Activated CD8-positive, alpha-beta memory T cell treated with anti-CD3 and anti-CD28 coated beads for 48 hours (primary cell): ENCODE measurements at regions not wholly inside any gene's neighbourhood (a gene's known extent, or its start where the extent isn't known, plus 50 kb on each side); places are given as distances from the start of the nearest gene placed in this dataset.
A peak's percentile ranks its signal among the peaks of the same experiment; 100 is the strongest.

ENCODE experiments used
- DNase-seq, 3 experiments: peaks; one replicate each; pipeline ENCODE4 v3.0.0-alpha.2; 2020; ENCODE audit warnings: low read depth in 2 of 3, low spot score in 2 of 3

DNA sequence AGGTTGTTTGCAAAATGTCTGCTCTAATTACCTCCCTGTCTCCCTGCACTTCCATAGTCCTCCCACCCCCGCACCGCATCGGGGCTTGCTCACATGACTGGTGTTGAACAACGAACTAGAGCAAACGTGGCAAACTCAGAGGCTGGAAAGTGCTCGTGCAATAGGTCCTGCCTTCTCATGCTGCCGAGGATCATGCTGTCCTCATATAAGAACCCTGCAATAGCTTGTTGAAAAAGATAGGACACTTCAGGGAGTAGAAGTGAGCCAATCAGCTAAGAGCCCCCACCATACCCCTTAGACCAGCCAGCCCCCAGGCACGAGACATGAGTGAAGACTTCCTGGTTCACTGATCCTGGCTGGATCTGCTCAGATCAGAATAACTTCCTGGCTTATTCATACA, 219.2 kb downstream of the C6orf118 start:
- DNase-seq = no peak

DNA sequence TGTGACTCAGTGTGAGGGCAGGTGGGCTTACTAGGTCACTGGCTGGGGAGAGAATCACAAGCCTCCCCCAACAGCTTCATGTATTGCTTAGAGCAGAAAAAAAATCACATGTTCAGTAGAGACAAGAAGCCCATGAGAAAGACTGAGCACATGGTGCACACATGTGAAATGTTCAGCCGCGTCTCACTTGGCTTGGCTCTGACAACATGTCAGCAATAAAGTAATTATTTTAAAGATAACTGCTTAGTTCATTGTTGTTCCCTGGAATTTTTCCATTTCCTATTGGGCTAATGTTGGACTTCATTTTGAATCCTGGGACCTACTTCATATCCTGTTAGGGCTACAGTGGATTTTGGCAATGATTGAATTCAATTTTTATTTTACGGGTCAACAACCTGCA, 222.6 kb downstream of the C6orf118 start:
- DNase-seq = no peak

DNA sequence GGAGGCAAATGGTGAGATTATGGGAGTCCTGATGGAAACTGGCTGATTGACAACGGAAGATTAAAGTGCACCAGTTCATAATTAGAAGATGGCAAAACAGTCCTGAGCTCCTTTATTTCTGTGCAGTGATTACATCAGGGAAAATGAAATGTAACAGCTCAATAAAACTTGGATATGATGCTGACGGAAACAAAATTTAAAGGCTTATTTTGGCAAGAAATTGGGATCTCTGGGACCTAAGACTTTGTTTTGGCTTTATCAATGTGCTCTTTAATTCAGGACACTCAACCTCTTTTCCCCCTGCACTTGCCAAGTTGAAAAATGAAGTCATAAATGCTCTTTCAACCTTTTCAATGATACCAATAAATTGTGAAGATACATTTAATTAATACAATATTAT, 226.8 kb downstream of the C6orf118 start:
- DNase-seq = no peak

DNA sequence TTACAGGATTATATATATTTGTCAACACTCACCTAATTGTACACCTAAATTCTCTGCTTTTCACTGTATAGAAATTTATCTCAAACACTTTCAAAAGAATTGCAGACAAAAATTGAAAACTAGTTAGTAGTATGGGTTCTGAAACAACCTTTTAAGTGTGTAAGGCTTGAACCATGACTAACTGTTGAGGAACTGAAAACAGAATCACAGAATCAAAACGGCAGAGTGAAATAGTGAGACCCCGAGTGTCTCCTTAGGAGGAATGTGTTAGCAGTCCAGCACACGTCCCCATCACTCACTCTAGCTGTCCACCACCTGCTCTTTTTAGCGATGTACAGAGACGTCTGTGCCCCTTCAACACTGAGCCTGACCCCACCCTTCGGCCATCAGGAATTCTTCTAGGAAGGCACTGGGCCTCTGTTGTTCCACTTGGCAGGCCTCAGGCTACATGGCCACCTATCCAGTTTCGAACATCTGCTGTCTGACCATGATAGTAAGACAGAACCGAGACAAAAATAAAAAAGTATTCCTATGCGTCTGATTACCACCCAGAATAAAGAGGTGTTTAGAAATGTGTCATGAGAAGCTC, 227.4 kb downstream of the C6orf118 start:
- DNase-seq = no peak

DNA sequence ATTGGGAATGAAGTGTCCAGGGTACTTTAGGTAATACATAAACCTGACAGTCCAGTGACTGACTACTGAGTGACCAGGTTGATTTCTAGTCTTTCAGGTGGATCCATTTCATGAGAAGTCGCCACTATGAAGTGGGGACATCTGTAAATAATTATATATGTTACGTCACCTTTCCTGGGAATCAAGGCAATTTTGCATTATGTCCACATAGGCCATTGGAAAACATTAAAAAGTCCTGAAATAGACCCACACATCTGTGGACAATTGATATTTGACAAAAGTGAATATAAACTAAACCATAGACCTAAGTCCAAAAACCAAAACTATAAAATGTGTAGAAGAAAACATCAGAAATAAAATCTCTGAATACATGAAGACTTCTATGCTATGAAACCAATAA, 231.5 kb downstream of the C6orf118 start:
- no peak for DNase-seq

DNA sequence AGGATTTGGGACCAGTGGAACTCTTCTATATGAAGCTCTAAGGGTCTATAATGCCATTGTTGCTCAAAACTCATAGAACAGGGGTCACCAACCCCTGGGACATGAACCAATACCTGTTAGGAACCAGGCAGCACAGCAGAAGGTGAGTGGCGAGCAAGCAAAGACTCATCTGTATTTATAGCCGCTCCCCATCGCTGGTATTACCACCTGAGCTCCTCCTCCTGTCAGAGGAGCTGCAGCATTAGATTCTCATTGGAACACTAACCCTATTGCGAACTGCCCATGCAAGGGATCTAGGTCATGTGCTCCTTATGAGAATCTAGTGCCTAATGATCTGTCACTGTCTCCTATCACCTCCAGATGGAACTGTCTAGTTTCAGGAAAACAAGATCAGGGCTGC, 237.5 kb downstream of the C6orf118 start:
- no peak for DNase-seq

DNA sequence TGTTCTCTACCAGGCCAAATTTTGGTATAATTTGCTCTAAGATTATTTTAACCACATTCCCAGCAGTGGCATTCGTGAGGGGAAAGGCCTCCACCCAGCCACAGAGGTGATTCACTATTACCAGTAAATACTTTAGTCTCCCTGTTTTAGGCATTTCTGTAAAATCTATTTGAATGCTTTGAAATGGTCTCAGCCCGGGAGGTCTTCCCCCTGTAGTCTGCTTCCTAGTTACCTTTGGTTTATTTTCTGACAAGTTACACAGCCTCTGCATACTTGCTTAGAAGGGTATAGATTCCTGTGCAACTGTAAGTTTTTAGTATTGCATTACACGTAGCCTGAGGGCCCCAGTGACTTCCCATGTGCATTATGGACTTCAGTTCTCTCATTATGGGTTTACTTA, 248.7 kb downstream of the C6orf118 start:
- DNase-seq = no peak

DNA sequence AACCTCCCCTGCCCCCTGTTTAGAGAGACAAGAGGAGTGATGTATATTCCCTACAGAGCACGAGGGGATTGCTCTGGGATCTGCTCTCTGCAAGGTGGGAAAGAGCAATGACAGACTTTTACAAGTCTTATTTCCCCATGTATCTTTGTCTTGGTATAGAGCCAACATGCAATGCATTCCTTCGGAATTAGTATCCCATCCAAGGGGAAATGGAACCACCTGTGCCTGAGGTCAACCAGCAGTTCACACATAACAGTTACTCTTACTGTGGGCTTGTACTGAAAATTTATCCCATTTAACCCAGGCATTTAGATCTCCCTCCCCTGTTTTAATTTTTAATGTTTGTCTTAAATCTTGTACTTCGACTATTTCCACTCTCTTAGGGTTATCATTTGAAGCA, 250.4 kb downstream of the C6orf118 start:
- DNase-seq = no peak

DNA sequence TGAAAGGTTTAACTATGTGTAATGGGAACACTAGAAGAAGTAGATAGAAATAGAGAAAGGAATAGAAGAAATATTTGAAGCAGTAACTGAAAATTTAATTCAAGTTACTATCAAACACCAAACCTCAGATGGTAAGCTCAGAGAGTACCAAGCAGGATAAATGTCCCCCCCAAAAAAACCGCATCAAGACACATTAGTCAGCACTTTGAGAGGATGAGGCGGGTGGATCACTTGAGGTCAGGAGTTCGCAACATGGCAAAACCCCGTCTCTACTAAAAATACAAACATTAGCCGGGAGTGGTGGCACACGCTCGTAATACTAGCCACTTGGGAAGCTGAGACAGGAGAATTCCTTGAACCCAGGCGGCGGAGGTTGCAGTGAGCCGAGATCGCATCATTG, 253.1 kb downstream of the C6orf118 start:
- no peak for DNase-seq

DNA sequence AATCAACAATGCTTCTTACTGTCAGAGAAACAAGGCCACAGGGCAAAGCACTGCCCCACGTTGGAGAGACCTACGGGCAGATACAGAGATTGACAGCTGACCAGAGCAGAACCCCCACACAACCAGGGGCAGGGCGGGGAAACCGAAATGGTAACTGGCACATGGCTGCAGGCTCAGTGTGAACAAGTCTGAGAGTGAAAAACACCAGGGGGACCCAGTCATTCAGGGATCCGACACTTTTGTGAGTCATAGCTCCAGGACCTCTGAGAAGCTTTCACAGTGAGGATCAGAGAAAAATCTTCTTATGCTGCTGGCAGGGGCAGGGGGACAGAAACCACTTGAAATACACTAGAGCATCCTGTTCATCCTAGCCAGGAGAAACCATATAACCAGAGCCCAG, 254.2 kb downstream of the C6orf118 start:
- DNase-seq = no peak

DNA sequence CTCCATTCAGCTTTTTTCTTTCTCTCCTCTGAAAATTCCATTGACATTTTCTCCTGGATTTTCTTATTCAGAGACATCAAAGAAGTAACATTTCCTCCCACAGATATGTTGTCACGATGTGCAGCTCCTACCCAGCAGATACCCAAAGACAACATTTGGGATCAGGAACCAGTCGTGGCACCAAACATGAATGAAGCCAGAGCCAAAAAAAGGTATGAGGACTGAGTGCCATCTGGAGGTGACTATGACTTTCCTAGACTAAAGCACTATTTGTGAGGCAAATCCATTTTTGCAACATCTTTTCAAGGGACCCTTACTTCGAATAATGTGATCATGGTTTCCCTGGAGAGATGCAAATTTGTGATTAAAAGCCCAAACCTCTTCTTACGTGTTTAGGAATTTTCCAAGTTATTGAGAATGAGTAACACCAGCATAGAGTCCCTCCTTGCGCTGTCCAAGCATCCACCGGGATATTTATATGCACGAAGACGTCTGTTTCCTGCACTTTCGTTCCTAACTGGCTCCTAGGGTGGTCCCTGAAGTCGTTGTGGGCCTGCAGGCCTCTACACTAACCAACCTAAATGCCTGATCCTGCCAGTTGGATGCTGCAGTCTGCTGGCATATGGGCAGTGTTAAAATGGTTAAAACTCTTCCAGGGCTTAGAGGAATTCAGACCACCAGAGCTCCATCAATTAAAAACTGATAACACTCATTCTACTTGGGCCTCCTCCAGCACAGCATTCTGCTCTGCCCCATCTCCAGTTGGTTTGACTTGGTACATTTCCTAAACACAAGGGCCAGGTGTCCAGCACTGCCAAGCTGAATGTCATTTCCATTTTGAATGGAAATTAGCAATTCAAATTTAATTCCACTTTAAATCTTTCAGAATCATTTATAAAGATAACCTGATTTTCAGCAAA, 256.6 kb downstream of the C6orf118 start:
- DNase-seq = no peak

DNA sequence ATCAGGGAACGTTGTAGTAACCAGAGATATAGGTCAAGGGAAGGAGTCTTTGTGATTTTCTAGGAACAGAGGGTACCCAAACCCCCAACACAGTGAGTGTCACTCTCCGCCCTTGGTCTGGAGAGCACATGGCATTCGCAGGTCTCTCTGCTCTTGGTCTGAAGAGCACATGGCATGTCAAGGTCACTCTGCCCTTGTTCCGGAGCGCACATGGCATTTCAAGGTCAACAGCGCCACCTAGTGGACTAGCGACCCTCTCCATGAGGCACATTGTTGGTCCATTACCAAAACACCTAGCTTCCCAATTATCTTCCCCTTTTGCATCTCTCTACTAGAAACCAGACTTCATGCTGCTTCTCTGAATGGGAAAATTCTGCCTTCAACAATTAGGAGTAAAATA, 260.0 kb downstream of the C6orf118 start:
- DNase-seq = peak in 1 of 3 experiments; percentile 20

DNA sequence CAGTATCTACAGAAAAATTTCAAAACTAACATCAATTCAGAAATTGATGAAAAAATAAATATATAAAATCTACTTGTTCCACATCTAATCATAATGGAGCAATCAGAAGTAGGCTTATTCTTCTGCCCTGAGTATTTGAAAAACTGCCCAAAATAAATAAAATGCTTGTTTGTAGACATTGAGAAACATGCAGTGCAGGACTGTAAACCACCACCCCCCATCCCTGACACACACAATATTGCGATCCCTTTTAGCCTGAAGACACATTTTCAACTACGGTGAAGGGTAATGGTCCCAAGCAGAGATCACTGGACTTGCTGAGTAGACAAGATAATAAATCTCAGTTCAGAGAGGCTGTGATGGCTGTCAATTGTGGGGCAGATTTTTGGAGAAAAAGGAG, 261.5 kb downstream of the C6orf118 start:
- no peak for DNase-seq

DNA sequence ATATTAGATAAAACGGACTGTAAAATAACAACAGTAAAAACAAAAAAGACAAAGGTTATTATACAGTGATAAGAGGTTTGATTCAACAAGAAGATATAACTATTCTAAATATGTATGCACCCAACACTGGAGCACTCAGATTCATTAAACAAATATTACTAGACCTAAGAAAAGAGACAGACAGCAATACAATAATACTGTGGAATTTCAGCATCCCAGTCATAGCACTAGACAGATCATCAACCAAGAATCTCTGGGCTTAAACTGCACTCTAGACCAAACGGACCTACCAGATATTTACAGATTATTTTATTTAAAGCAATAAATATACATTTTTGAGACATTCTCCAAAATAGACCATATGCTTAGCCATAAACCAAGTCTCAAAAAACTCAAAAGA, 263.8 kb downstream of the C6orf118 start:
- no peak for DNase-seq

DNA sequence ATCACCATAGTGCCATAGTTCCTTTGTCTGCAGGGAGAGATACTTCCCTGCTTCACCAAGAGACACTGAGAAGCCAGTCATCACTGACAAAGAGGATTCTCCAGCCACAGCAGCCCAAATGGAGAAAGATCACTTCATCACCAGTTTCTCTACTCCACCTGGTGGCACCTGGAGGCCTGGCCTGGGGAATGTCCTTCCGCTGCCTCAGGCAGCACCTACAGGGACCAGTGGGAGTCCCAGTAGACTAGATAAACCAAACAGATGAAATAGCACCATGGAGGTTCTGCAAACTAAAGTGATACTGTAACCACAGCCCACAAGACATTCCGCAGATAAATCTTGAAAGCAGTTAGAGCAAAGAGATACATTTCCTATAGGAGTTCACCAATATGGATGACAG, 266.5 kb downstream of the C6orf118 start:
- DNase-seq = no peak

DNA sequence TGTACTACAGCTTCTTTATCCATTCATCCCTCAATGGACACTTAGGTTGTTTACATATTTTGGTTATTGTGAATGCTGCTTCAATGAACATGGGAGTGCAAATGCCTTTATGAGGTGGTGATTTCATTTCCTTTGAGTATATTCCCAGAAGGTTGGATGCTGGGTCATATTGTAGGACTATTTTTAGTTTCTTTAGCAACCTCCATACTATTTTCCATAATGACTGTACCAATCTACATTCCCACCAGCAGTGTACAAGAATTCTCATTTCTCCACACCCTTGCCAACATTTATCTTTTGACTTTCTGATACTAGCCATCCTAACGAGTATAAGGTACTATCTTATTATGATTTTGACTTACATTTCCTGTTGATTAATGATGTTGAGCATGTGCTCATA, 269.0 kb downstream of the C6orf118 start:
- no peak for DNase-seq

DNA sequence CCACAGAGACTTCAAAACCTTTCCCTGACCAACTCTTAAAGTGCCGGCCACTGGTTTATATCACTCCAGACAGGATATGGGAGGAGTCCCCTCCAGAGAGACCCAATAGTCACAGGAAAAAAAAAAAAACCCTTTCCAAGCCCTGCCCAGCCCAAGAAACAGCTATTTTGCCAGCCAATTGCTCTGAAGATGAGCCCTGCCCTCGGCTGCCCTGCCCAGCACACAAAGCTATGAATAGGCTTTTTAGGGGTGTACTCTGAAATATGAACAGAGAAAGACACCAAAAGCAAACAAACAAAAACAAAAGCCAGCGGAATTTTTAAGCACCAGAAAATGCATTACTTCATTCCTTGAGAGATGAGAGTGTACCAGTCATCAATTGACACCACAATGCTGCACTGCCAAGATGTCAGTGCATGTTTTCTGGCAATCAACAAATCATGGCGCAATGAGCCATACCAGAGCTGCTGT, 275.1 kb downstream of the C6orf118 start:
- DNase-seq = no peak

DNA sequence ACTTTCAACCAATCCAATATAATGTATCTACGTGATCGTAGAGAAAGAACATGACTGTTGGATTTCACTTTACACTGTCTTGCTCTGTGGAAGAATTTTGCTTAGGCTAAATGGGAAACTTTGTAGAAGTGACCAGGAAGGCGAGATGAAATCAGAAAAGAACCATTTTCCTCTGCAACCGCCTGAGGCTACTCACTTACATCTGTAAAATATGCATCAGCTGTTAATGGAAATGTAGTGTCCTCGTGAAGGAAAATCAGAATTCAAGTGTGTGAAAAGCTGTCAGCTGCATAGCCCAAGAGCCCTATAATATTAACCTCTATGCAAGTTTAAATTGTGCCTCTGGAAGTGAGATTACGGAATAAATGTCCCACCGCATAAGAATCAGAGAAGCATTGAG, 277.9 kb downstream of the C6orf118 start:
- no peak for DNase-seq

DNA sequence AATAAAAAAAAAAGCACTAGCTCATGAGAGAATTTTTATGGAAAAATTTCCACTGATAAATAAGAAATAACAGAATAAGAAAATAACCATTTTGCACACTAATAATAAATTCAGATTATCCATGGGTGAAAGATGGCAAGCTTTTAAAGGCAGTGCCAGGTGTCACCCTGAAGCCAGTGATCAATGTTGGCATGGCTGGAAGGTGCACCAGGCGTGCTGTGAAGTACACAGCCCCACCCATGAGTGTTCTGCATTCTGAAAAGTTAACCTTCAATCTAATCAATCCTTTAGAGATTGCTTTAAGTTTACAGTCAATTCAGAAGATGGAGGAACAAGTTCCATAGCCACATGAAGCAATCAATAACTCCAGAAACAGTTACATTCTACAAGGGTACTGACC, 284.4 kb downstream of the C6orf118 start:
- no peak for DNase-seq

DNA sequence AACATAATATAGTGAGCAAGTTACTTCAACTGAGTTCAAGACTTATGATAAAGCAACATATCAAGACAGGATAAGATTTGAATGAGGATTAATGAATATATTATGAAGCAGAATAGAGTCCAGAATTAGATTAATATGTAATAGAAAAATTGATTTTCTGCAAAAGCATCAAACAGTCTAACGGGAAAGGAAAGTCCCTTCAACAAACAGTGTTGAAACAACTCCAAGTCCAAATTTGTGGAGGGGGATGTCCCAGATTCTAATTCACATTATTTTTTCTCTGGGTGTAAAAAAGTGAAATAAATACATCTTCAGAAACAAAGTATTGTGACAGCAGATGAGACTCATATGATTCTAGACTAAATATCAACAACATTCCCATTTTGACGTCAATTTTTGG, 289.7 kb downstream of the C6orf118 start:
- DNase-seq = no peak

DNA sequence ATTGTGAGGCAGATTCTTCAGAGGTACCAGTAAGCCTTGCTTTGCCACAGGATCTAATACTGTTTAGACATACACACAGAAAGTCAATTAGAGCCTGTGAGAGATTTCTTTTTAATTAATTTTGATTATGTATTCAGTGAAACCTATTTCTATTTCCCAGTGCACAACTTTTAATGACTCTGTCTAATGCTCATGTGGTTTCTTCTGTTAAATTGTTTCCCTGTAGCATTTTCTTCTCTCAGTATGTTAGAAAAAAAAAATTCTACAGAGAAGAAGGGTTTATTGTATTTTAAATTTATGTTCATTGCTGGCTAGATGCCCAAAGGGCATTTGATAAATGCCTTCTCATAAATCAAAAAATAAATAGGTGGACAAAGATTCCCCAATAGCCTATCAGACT, 293.7 kb downstream of the C6orf118 start:
- no peak for DNase-seq

DNA sequence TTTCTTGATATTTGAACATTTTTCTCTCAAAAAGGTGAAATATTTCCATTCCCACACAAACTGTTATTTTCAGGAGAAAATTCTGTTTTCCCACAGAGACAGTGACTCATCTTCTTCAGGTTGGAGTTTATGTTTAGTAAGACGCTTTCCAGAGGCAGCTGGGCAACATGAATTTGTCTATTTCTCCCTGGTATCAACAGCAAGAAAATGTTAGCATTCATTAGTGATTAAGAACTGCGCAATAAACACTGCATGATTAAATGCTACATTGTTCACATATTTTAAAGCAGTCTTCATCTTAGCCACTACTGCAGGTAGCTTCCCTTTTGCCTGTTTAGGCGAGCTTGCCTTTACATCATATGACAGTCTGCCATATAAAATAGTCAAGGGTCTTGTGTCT, 295.7 kb downstream of the C6orf118 start:
- DNase-seq = no peak

DNA sequence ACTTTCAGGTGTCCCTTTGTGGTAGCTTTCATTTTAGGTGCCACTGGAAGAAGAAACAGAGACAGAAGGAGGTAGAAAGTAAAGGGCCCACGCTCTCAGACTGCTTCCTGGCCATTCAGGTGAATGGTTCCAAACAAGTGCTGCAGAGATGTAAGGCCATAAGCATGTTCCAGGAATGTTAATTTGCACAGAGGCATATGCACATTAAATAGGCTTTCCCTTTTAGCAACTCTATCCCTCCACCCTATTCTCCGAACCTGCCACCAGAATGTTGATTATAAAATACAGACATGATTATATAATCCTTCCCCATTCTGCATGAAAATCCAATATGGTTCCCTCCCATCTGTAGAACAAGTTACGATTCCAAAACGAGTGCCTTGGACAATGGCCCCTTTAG, 297.2 kb downstream of the C6orf118 start:
- DNase-seq = no peak
